ENCODE measurements at regions not wholly inside any gene's neighbourhood (a gene's known extent, or its start where the extent isn't known, plus 50 kb on each side); places are given as distances from the start of the nearest gene placed in this dataset.

- Mint-ChIP-seq H3K4me1 (no peaks in the 10 kb centered on the region), H3K27ac (no peak overlapping the region), H3K36me3 (ENCODE audit: low read depth) (no peaks in the 10 kb centered on the region), H3K9me3 (peaks cover 10% of the 10 kb centered on the region; the same call in 2 of the 3 replicates), H3K4me3 (no peak overlapping the region), H3K27me3 (ENCODE audit: insufficient read depth, low read depth, poor library complexity) (no peaks in the 10 kb centered on the region)
- Histone ChIP-seq H3K4me3 (no peak overlapping the region), H3K27ac (ENCODE audit: low read depth) (no peak overlapping the region), H3K36me3 (ENCODE audit: insufficient read depth) (no peaks in the 10 kb centered on the region; the same call in 1 of the 2 replicates), H4K20me1 (replicated peaks; ENCODE audit: insufficient read depth) (no peaks in the 10 kb centered on the region), H3K79me2 (replicated peaks; ENCODE audit: insufficient read depth) (no peaks in the 10 kb centered on the region), H3K4me2 (no peak overlapping the region), H2AFZ (no peak overlapping the region), H3K9me2 (ENCODE audit: insufficient read depth) (no peaks in the 10 kb centered on the region), H3K27me3 (ENCODE audit: insufficient read depth) (no peaks in the 10 kb centered on the region), H3K4me1 (ENCODE audit: insufficient read depth) (no peaks in the 10 kb centered on the region), H3F3A (replicated peaks; ENCODE audit: low read depth) (no peaks in the 10 kb centered on the region)
- ATAC-seq (no peak), DNase-seq (ENCODE audit: low spot score) (no peak)
- TF ChIP-seq NANOG (IDR thresholded peaks at IDR 0.05; ENCODE audit: borderline replicate concordance) (no peak), REST (IDR thresholded peaks at IDR 0.05; ENCODE audit: unreplicated experiment) (no peak), EZH2 (IDR thresholded peaks at IDR 0.05; ENCODE audit: low read depth, unreplicated experiment) (no peak), ZNF114 (CRISPR knock-in tag; IDR thresholded peaks at IDR 0.05) (no peak), EZH2phosphoT487 (IDR thresholded peaks at IDR 0.05; ENCODE audit: unreplicated experiment) (no peak), POLR2AphosphoS5 (IDR thresholded peaks at IDR 0.05; ENCODE audit: low read depth) (no peak), ZNF462 (CRISPR knock-in tag; IDR thresholded peaks at IDR 0.05) (no peak), STAT1 (IDR thresholded peaks at IDR 0.05; ENCODE audit: unreplicated experiment) (no peak), JUNB (IDR thresholded peaks at IDR 0.05; ENCODE audit: unreplicated experiment) (no peak), ZNF331 (CRISPR knock-in tag; IDR thresholded peaks at IDR 0.05; ENCODE audit: low read depth) (no peak), CREB1 (CRISPR knock-in tag; IDR thresholded peaks at IDR 0.05; ENCODE audit: low read depth) (no peak)
- TF ChIP-seq, protein P1, sequence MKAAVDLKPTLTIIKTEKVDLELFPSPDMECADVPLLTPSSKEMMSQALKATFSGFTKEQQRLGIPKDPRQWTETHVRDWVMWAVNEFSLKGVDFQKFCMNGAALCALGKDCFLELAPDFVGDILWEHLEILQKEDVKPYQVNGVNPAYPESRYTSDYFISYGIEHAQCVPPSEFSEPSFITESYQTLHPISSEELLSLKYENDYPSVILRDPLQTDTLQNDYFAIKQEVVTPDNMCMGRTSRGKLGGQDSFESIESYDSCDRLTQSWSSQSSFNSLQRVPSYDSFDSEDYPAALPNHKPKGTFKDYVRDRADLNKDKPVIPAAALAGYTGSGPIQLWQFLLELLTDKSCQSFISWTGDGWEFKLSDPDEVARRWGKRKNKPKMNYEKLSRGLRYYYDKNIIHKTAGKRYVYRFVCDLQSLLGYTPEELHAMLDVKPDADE (IDR thresholded peaks at IDR 0.05), result no peak
- TF ChIP-seq, protein P2, sequence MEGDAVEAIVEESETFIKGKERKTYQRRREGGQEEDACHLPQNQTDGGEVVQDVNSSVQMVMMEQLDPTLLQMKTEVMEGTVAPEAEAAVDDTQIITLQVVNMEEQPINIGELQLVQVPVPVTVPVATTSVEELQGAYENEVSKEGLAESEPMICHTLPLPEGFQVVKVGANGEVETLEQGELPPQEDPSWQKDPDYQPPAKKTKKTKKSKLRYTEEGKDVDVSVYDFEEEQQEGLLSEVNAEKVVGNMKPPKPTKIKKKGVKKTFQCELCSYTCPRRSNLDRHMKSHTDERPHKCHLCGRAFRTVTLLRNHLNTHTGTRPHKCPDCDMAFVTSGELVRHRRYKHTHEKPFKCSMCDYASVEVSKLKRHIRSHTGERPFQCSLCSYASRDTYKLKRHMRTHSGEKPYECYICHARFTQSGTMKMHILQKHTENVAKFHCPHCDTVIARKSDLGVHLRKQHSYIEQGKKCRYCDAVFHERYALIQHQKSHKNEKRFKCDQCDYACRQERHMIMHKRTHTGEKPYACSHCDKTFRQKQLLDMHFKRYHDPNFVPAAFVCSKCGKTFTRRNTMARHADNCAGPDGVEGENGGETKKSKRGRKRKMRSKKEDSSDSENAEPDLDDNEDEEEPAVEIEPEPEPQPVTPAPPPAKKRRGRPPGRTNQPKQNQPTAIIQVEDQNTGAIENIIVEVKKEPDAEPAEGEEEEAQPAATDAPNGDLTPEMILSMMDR (conservative IDR thresholded peaks at IDR 0.05; ENCODE audit: low read depth in 2 of 2), result no peak
Observed at GRCh38 chr5:2391021-2391420, 360.5 kb downstream of the IRX2 start.

All from GM23338 (cell line).